MM.1S (cell line): ENCODE measurements at regions not wholly inside any gene's neighbourhood (a gene's known extent, or its start where the extent isn't known, plus 50 kb on each side); places are given as distances from the start of the nearest gene placed in this dataset.

ENCODE experiments used
- DNase-seq: peaks from one replicate; pipeline ENCODE4 v3.0.0-alpha.2; 2015
- H2AFZ ChIP-seq: fragments of 300-600 bp; sonication (generic); 2 replicates; pipeline ENCODE4 v1.6.0; 2016; ENCODE audit warnings: antibody characterized with exemption, low read length
- H3F3A ChIP-seq: fragments of 300-600 bp; sonication (generic); 2 replicates; pipeline ENCODE4 v1.6.1; 2016; ENCODE audit warnings: mild to moderate bottlenecking, antibody characterized with exemption, low read length, moderate library complexity, mixed read lengths; ENCODE audit not compliant: insufficient read depth
- H3K27ac ChIP-seq: fragments of 300-600 bp; sonication (generic); 2 replicates; pipeline ENCODE4 v1.5.1; 2016; ENCODE audit warnings: mild to moderate bottlenecking, low read length
- H3K27me3 ChIP-seq: fragments of 300-600 bp; sonication (generic); replicated peaks from 2 replicates; pipeline ENCODE4 v1.6.0; 2016; ENCODE audit warnings: low read length; ENCODE audit not compliant: insufficient read depth
- H3K36me3 ChIP-seq: fragments of 300-600 bp; sonication (generic); replicated peaks from 2 replicates; pipeline ENCODE4 v1.6.1; 2016; ENCODE audit warnings: mild to moderate bottlenecking, low read length, mixed read lengths; ENCODE audit not compliant: insufficient read depth
- H3K4me1 ChIP-seq: fragments of 300-600 bp; sonication (generic); 2 replicates; pipeline ENCODE4 v1.6.1; 2016; ENCODE audit warnings: low read length, mixed read lengths
- H3K4me2 ChIP-seq: fragments of 300-600 bp; sonication (generic); 2 replicates; pipeline ENCODE4 v1.6.0; 2016; ENCODE audit warnings: low read depth, low read length
- H3K4me3 ChIP-seq: fragments of 300-600 bp; sonication (generic); 2 replicates; pipeline ENCODE4 v1.5.1; 2016; ENCODE audit warnings: low read length, mixed read lengths
- H3K79me2 ChIP-seq: fragments of 300-600 bp; sonication (generic); 2 replicates; pipeline ENCODE4 v1.6.1; 2016; ENCODE audit warnings: mixed run types, low read length, mixed read lengths
- H3K9ac ChIP-seq: fragments of 300-600 bp; sonication (generic); 2 replicates; pipeline ENCODE4 v1.6.1; 2016; ENCODE audit warnings: low read length, mixed read lengths
- H3K9me2 ChIP-seq: fragments of 300-600 bp; sonication (generic); replicated peaks from 2 replicates; pipeline ENCODE4 v1.6.1; 2016; ENCODE audit warnings: mild to moderate bottlenecking, low read length, mixed read lengths; ENCODE audit not compliant: insufficient read depth
- H3K9me3 ChIP-seq: fragments of 300-600 bp; sonication (generic); replicated peaks from 2 replicates; pipeline ENCODE4 v1.6.1; 2016; ENCODE audit warnings: mild to moderate bottlenecking, low read length, mixed read lengths; ENCODE audit not compliant: insufficient read depth
- H4K20me1 ChIP-seq: fragments of 300-600 bp; sonication (generic); 2 replicates; pipeline ENCODE4 v1.6.1; 2016; ENCODE audit warnings: mild to moderate bottlenecking, low read length, moderate library complexity, mixed read lengths; ENCODE audit not compliant: insufficient read depth
- EZH2 ChIP-seq: fragments of 300-600 bp; sonication (generic); optimal IDR thresholded peaks from 2 replicates; pipeline ENCODE3; 2017; ENCODE audit warnings: low read depth, mild to moderate bottlenecking, antibody characterized with exemption, low read length, mixed read lengths
- EZH2phosphoT487 ChIP-seq: fragments of 300-600 bp; sonication (generic); IDR thresholded peaks from 2 replicates; pipeline ENCODE4 v1.6.1; 2018; ENCODE audit warnings: antibody characterized with exemption, low read length
- TF ChIP-seq, protein P1 (sequence below): fragments of 300-600 bp; sonication (generic); IDR thresholded peaks from 2 replicates; pipeline ENCODE4 v1.5.1; 2016; ENCODE audit warnings: antibody characterized with exemption, low read length, mixed read lengths

DNA sequence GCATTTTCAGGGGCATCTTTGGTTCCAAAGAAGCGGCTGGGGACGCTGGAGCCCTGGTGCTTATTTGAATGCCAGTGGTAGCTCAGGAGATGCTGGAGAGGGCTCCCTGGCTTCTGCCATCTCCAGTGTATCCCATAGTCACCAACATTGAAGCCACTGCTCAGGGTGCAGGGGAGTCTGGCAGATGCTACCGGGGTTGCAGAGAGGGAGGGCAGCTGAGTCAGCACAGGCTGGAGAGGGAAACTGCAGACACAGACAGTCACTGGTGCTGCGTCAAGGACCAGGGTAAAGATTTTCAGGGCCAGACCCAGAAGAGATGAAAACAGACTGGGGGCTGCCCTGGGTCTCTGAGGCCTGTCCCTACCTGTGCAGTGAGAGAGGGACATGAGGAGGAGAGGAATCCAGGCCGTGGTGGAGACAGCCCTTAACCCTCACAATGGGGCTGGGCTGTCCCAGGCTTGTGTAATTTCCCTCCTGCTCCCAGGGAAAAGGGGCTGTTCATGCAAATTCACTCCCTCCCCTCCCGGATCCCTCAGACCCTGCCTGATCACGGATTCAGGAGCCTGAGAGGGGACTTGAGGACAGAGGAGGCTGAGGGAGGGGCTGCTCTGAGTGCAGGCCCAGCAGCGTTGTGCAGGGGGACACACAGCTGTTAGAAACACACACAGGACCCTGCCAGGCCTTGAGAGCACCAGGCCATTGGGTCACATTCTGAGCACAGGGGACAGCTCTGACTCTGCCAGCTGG is 126.9 kb upstream of the GRK3 start:
- no peak overlapping the region for H3K4me3 ChIP-seq
- DNase-seq: peak; percentile 59
- H3K27me3 ChIP-seq: no peaks in the 10 kb centered on the region
- no peaks in the 10 kb centered on the region for H3K79me2 ChIP-seq
- no peaks in the 10 kb centered on the region for H3K36me3 ChIP-seq
- H4K20me1 ChIP-seq: no peaks in the 10 kb centered on the region
- H3K9me2 ChIP-seq: no peaks in the 10 kb centered on the region
- H3K4me2 ChIP-seq: peak overlapping the region; percentile 25; the same call in 1 of the 2 replicates
- peak overlapping the region; percentile 39; the same call in 1 of the 2 replicates for H3K27ac ChIP-seq
- peak overlapping the region; percentile 33; the same call in 1 of the 2 replicates for H3K9ac ChIP-seq
- TF ChIP-seq EZH2phosphoT487: no peak
- TF ChIP-seq EZH2: no peak
- TF ChIP-seq, protein P1, sequence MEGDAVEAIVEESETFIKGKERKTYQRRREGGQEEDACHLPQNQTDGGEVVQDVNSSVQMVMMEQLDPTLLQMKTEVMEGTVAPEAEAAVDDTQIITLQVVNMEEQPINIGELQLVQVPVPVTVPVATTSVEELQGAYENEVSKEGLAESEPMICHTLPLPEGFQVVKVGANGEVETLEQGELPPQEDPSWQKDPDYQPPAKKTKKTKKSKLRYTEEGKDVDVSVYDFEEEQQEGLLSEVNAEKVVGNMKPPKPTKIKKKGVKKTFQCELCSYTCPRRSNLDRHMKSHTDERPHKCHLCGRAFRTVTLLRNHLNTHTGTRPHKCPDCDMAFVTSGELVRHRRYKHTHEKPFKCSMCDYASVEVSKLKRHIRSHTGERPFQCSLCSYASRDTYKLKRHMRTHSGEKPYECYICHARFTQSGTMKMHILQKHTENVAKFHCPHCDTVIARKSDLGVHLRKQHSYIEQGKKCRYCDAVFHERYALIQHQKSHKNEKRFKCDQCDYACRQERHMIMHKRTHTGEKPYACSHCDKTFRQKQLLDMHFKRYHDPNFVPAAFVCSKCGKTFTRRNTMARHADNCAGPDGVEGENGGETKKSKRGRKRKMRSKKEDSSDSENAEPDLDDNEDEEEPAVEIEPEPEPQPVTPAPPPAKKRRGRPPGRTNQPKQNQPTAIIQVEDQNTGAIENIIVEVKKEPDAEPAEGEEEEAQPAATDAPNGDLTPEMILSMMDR: no peak
- no peaks in the 10 kb centered on the region for H3F3A ChIP-seq
- H3K9me3 ChIP-seq: no peaks in the 10 kb centered on the region
- peaks cover 11% of the 10 kb centered on the region for H3K4me1 ChIP-seq
- peak overlapping the region; percentile 76 for H2AFZ ChIP-seq

DNA sequence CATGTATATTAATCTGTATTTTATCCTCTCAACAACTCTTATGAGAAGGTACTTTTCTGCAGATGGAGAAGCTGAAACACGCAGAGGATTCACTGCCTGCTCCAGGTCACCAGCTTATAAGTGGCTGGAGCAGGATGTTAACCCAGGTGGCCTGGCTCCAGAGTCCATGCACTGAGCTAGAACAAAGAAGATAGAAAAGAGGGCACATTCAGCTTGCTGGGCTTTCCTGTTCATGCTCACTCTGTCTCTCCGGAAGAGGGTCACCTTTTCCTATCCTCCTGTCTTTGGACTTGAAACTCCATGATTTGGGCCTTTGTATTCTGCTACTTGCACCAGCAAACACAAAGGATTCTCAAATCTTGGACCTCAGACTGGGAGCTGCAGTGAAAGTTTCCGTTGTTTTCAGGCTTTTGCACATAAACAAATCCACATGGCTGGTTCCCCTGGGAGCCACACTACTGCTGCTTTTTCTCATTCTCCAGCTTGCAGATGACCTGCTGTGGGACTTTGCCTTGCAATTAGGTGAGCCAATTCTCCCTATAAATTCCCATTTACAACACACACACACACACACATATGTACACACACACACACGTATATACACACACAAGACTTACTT is 117.3 kb upstream of the GRK3 start:
- no peaks in the 10 kb centered on the region for H3F3A ChIP-seq
- H3K9me3 ChIP-seq: no peaks in the 10 kb centered on the region
- no peak for TF ChIP-seq EZH2
- TF ChIP-seq EZH2phosphoT487: no peak
- TF ChIP-seq, protein P1: no peak
- H3K4me1 ChIP-seq: peaks cover 12% of the 10 kb centered on the region; the same call in 1 of the 2 replicates
- H3K4me3 ChIP-seq: peak overlapping the region; percentile 67; the same call in 1 of the 2 replicates
- H3K9ac ChIP-seq: peak overlapping the region; percentile 71; the same call in 1 of the 2 replicates
- H3K9me2 ChIP-seq: no peaks in the 10 kb centered on the region
- H3K27me3 ChIP-seq: no peaks in the 10 kb centered on the region
- no peaks in the 10 kb centered on the region for H4K20me1 ChIP-seq
- peak overlapping the region; percentile 43; the same call in 1 of the 2 replicates for H3K4me2 ChIP-seq
- H2AFZ ChIP-seq: peak overlapping the region; percentile 86
- peaks cover 43% of the 10 kb centered on the region for H3K79me2 ChIP-seq
- H3K27ac ChIP-seq: no peak overlapping the region
- no peaks in the 10 kb centered on the region for H3K36me3 ChIP-seq
- no peak for DNase-seq

DNA sequence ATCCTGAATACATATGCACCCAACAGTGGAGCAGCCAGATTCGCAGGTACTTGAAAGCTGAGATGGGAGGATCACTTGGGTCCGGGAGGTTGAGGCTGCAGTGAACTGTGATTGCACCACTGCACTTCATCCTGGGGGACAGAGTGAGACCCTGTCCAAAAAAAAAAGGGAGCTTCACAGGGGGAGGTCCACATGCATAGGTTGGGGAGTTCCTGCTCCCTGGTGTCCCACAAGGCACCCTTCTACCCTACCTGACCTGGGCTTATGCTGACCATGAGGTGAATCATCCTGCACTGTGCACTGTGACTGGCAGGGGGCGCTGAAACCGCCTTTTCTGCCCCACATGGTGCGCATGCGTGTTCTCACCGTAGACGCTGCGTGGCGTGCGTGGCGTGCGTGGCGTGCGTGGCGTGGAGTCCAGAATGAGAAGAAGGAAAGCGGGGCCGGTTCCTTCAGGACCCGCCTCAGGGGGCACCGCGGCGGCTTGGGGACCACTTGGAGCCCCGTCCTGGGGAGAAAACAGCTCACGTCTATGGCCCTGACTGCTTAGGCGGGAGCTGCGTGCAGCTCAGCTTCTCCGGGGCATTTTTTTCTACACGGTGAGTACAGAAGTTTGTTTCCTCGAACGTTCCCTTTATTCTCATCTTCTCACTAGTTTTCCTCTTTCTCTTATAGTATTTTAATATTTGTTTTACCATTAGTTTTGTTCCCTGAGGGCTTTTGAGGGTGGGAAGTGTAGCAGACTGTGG is 116.6 kb upstream of the GRK3 start:
- H3K4me2 ChIP-seq: peak overlapping the region; percentile 74; the same call in 1 of the 2 replicates
- peak; percentile 90 for DNase-seq
- H3K4me3 ChIP-seq: peak overlapping the region; percentile 67
- no peak for TF ChIP-seq EZH2phosphoT487
- TF ChIP-seq, protein P1: peak; percentile 92
- peaks cover 12% of the 10 kb centered on the region; the same call in 1 of the 2 replicates for H3K4me1 ChIP-seq
- no peaks in the 10 kb centered on the region for H3K9me2 ChIP-seq
- peak overlapping the region; percentile 18; the same call in 1 of the 2 replicates for H3K27ac ChIP-seq
- H3K9me3 ChIP-seq: no peaks in the 10 kb centered on the region
- H4K20me1 ChIP-seq: 0 out of 2 replicates have a peak, but pooled peaks cover 3% of the 10 kb centered on the region
- H2AFZ ChIP-seq: peak overlapping the region; percentile 86
- H3K9ac ChIP-seq: peak overlapping the region; percentile 71
- H3K27me3 ChIP-seq: no peaks in the 10 kb centered on the region
- H3K36me3 ChIP-seq: no peaks in the 10 kb centered on the region
- peaks cover 50% of the 10 kb centered on the region for H3K79me2 ChIP-seq
- no peaks in the 10 kb centered on the region for H3F3A ChIP-seq
